GM19372 (cell line): ENCODE measurements at regions not wholly inside any gene's neighbourhood (a gene's known extent, or its start where the extent isn't known, plus 50 kb on each side); places are given as distances from the start of the nearest gene placed in this dataset.

Experiments used
- ATAC-seq: cut with Tn5 transposase; IDR thresholded peaks from one replicate; pipeline ENCODE4 v1.9.1; 2021; ENCODE audit warnings: mild to moderate bottlenecking, low read depth, moderate library complexity; ENCODE audit not compliant: unreplicated experiment

- ATAC-seq = no peak
Observed at GRCh38 chr18:64919971-64920570, 771.2 kb upstream of the LINC00305 start.

- ATAC-seq = no peak
Observed at GRCh38 chr18:64918851-64919250, 770.0 kb upstream of the LINC00305 start.

GRCh38 chr18:64893349-64893748 lies 744.5 kb upstream of the LINC00305 start:
- ATAC-seq = no peak

DNA sequence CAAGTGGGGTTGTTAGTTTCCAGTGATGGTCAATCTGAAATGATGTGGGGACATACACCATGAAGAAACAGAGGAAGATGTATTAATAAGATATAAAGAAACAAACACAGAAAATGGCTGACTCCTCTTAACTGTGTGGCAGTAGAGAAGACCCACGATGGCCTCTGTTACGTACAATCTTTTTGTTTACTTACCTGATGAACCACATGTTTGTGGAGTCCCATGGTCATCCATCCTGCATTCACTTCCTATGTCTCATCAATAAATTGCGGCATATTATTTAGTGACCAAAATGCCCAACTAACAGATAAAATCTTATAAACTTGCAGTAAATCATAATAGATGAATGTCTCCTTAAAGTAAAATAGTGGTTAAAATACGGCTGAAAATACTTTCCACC lies 740.1 kb upstream of the LINC00305 start:
- no peak for ATAC-seq

DNA sequence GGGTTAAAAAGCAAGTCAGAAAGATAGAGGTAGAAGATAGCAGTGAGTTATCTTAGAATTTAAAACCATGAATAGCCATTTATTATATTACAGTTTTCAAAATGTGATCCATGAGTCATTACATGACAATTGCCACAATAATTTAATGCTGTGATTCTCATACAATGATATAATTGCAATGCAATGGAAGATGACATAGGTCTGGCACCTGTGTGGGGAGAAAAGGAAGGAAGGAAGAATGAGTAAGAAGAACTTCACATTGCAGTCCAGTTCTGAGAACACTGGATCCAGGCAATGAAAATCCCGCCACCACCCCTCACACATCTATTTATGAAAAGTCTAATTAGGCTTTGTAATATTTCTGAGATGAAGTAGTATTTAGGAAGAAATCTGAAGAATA lies 738.1 kb upstream of the LINC00305 start:
- ATAC-seq = no peak

- no peak for ATAC-seq
Observed at GRCh38 chr18:64882896-64883295, 734.0 kb upstream of the LINC00305 start.

DNA sequence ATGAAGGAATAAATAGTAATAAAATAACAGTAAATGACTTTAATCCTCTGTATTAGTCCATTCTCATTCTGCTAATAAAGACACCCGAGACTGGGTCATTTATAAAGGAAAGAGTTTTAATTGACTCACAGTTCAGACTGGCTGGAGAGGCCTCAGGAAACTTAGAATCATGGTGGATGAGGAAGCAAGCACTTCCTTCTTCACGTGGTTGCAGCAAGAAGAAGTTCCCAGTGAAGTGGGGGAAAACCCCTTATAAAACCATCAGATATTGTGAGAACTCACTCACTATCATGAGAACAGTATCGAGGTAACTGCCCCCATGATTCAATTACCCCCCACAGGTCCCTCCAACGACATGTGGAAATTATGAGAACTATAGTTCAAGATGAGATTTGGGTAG lies 727.9 kb upstream of the LINC00305 start:
- ATAC-seq = no peak

- no peak for ATAC-seq
Observed at GRCh38 chr18:64872710-64873458, 724.0 kb upstream of the LINC00305 start.

DNA sequence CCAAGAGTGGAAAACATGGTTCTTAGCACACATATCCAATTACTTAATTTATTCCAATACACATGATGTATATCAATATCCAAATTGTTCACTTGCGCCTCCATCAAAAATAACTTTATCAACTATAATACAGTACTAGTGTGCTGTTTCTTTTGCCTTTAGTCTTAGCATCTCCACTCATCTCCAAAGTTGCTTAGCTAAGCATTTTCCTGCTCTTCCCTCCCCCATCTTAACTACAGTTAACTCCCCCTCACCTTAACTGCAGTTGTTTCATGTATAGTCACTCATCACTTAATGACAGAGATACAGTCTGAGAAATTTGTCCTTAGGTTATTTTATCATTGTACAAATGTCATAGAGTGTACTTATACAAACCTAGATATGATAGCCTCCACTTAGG lies 705.2 kb upstream of the LINC00305 start:
- ATAC-seq = no peak

GRCh38 chr18:64852281-64852680 lies 703.4 kb upstream of the LINC00305 start:
- no peak for ATAC-seq

DNA sequence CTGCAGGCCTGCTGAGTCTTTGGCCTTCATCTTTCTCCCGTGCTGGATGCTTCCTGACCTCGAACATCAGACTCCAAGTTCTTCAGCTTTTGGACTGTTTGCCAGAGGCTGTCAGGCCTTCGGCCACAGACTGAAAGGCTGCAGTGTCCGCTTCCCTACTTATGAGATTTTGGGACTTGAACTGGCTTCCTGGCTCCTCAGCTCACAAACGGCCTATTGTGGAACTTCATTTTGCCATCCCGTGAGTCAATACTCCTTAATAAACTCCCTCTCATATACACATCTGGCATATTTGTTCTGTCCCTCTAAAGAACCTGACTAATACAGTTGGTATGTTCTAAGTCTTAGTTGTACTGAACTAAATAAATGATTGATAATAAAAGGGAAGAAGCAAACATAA lies 702.8 kb upstream of the LINC00305 start:
- no peak for ATAC-seq

DNA sequence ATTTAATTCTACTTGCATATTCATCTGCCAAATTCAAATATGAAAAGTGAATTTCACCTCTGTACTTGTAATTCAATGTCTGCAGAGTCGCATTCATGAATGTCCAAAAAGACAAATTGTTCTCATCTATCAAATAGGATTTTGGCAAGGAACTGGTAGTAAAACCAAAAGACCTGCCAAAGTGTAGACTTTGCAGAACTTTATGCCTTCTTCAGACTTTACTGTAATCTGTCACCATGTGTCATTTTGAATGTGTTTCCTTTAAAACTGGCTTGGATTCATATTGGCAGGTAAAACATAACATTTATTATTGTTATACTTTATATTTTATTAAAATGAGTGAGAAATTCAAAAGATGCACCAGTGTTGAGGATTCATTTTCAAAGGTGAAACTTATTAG lies 701.9 kb upstream of the LINC00305 start:
- no peak for ATAC-seq

DNA sequence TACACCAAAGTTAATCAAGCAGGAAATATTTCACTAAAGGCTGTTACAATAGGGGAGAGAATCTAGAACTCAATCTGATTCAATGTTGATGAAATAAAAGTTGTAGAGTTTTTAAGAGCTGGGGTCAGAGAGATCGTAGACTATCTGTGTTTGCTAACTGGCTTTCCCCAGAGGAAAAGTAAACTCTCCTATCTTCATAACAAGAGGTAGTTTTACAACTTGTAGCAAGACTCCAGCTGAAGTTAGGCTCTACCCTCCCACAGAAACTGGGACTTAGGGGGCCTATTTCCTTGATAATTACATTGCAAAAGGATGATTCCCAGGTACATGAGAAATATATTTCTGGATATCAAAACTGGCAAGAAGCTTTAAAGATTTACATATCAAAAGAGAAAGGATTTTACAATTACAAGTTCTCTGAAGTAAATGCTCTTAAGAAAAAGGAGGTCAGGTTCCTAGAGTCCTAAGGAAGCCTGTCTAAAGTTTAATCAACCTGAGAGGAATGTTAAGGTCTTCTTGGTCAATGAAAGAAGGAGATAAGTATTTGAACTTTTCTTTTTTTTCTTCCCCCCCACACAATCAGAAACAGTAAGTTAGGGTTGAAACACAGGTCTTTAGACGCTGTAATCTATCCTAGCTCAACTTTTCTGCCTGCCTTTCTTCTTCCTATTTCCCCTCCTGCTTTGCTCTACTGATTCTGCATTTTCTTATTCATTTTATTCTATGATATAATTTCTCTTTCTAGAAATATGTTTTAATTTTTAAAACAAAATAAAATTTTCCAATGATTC lies 692.2 kb upstream of the LINC00305 start:
- no peak for ATAC-seq

DNA sequence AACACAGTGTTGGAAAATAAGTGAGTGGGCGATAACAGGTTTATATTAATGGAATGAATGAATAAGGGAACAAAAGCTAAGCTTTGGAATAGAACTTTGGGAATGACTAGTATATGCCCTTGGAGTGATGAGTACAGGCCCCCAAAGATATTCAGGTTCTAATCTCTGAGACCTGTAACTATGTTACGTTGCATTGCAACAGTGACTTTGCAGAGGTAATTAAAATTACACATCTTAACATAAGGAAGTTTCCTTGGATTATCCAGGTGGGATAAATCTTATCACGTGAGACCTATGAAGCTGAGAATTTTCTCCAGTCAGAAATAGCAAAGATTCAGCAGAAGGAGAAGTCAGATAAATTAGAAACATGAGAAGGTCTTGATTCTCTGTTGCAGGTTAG lies 661.5 kb upstream of the LINC00305 start:
- no peak for ATAC-seq

- ATAC-seq = no peak
Observed at GRCh38 chr18:64809801-64810200, 660.9 kb upstream of the LINC00305 start.

- no peak for ATAC-seq
Observed at GRCh38 chr18:64807560-64807959, 658.7 kb upstream of the LINC00305 start.

DNA sequence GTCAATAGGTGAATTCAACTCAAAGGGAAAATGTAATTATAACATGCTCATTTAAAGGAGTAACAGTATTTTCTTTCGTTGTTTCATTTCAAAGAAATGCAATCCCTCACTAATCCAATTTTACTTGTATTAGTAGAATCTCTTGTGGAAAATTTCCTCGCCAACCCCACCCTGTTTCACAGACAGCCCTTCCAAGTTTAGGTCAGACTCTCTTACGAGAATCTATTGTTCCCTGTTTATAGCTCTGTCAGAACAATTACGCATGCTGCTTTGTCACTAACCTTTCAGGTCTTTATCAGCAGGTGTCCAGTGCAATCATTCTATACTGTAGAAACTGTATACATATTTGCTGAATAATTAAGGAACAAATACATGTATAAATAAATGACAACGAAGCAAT lies 657.8 kb upstream of the LINC00305 start:
- no peak for ATAC-seq

GRCh38 chr18:64806232-64806631 lies 657.3 kb upstream of the LINC00305 start:
- ATAC-seq = no peak

GRCh38 chr18:64803471-64803870 lies 654.6 kb upstream of the LINC00305 start:
- ATAC-seq = no peak

DNA sequence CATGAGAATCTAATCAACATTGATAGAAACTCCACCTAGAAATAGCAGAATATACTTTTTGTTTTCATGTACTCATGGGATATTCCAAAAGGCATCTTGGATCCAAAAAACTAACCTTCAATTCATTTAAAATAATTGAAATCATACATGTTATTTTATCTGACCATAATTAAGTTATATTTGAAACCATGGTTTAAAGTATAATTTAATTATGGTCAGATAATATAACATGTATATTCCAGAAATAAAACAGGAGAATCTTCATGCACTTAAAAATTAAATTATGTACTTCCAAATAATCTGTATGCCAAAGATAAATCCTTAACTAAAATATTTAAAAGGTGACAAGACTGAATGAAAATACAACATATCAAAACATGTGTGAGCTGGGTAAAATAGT lies 651.3 kb upstream of the LINC00305 start:
- no peak for ATAC-seq

GRCh38 chr18:64799376-64799775 lies 650.5 kb upstream of the LINC00305 start:
- no peak for ATAC-seq

- no peak for ATAC-seq
Observed at GRCh38 chr18:64791236-64791635, 642.3 kb upstream of the LINC00305 start.
